LHCN-M2 (cell line): ENCODE measurements at regions not wholly inside any gene's neighbourhood (a gene's known extent, or its start where the extent isn't known, plus 50 kb on each side); places are given as distances from the start of the nearest gene placed in this dataset.
"Not testable (repeated sequence)": the region's sequence is repeated elsewhere in the genome, so short reads cannot be mapped to it uniquely, and the experiment has no call there.

ENCODE experiments used
- DNase-seq: peaks from one replicate; pipeline ENCODE4 v3.0.0-alpha.2; 2012; ENCODE audit warnings: low read depth

GRCh38 chr5:105931881-105932421 lies 1738.8 kb downstream of the EFNA5 start:
- peak; percentile 70 for DNase-seq

DNA sequence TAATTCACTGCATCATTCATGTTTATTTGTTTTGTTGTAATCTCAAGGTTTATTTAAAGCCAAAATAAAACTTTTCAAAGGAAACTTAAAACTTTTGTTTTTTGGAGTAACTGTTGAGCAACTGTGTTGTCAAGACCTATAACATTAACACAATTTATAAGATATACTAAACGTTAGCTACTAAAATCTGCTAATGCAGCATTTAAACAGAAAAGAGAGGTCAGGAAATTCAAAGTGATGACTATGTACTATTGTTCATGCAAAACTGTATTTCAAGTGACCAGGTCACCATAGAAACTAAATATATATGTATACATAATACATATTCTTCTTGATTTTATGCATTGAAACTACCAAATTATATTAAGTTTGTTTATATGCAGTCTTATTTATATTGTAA lies 1740.9 kb downstream of the EFNA5 start:
- no peak for DNase-seq

- peak; percentile 57 for DNase-seq
Measured at GRCh38 chr5:105924366-105924765, 1746.4 kb downstream of the EFNA5 start.

DNA sequence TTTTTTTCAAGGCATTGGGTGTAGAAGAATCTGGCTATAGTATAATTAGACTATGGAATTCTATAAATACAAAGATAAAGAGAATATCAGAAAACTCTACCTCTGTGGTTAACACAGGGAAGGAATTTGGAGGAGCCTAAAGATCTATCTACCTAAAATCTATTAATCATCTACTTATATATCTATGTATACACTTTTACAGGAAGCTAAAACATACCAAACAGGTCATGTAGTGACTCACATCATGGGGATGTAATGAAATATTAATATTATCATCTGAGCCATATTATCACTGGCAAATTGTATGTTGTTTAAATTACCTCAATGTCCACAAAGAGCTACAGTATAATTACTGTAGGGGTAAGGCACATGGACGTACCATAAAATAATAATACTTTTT lies 1748.2 kb downstream of the EFNA5 start:
- no peak for DNase-seq

- DNase-seq = no peak
Measured at GRCh38 chr5:105922080-105922479, 1748.7 kb downstream of the EFNA5 start.

- no peak for DNase-seq
Measured at GRCh38 chr5:105917189-105917588, 1753.5 kb downstream of the EFNA5 start.

- no peak for DNase-seq
Measured at GRCh38 chr5:105907016-105907415, 1763.7 kb downstream of the EFNA5 start.

DNA sequence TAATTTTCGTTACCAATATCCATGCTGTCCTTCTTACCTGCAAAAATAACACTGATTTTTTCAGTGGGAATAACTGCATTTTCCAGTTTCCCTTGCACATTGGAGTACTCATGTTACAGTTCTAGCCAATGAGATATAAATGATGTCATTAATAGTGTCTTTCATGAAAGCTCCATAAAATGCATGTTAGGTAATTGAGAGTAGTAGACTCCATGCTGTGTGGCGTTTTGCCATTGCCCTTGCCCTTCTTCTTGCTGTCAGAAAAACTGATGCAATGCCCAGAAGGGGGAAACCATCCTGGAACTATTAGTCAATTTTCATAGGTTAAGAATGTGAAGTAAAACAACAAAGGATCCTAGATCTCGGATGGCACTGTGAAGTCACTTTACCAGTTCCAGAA lies 1765.3 kb downstream of the EFNA5 start:
- no peak for DNase-seq

- DNase-seq = no peak
Measured at GRCh38 chr5:105903069-105903468, 1767.7 kb downstream of the EFNA5 start.

GRCh38 chr5:105899726-105900125 lies 1771.0 kb downstream of the EFNA5 start:
- no peak for DNase-seq

GRCh38 chr5:105898183-105898582 lies 1772.6 kb downstream of the EFNA5 start:
- no peak for DNase-seq

- no peak for DNase-seq
Measured at GRCh38 chr5:105885266-105885665, 1785.5 kb downstream of the EFNA5 start.

DNA sequence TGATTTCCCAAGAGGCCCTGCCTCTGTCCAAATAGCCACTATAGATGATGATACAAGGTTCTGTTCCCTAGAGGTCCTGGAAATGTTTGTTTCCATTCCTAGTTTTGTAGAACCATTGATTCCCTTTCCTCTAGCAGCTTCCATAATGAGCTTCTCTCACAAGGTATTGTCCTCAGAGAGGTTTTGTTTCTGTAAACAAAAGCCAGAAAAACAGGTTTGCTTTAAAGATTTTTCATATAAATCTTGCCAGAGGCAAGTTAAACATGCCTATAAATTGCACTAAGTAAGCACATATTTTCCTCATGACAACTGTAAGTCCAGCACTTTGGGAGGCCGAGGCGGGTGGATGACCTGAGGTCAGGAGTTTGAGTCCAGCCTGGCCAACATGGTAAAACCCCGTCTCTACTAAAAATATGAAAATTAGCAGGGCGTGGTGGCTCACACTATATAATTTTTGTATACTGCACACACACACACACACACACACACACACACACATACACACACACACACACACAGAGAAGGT lies 1787.7 kb downstream of the EFNA5 start:
- DNase-seq = no peak

GRCh38 chr5:105878402-105878801 lies 1792.3 kb downstream of the EFNA5 start:
- no peak for DNase-seq

DNA sequence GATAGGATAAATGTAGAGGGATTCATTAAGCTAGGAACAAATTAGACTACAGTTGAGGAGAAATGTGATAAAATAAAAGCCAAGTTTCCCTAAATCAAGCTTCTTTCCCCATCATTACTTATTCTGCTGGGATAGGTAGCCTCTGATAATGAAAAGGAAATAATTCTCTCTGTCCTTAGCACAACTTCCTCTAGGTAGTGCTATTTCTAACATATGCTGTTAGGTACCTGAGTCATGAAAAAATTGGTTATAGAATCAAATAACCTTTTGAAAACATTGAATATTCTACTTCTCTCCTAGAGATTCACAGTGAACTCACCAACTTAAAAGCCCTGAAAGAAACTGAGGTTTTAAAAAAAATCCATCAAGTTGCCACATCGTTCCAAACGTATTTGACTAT lies 1793.1 kb downstream of the EFNA5 start:
- DNase-seq = no peak

DNA sequence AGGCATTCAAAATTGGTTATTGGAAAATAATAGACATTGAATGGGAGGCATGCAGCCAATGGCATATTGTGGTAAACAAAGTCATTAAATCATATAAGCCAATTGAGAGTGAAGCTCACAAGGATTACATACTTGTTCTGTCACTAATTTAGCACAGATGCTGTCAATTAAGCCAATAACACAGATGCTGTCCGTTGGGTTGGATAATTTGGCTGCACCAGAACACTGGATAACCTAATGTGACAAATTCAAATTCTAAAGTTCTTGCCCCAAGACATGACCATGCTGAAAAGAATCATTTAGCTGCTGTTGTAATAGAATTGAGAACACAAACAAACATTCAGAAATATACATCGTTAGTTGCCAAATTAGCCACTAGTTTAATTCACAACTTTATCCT lies 1796.4 kb downstream of the EFNA5 start:
- no peak for DNase-seq

DNA sequence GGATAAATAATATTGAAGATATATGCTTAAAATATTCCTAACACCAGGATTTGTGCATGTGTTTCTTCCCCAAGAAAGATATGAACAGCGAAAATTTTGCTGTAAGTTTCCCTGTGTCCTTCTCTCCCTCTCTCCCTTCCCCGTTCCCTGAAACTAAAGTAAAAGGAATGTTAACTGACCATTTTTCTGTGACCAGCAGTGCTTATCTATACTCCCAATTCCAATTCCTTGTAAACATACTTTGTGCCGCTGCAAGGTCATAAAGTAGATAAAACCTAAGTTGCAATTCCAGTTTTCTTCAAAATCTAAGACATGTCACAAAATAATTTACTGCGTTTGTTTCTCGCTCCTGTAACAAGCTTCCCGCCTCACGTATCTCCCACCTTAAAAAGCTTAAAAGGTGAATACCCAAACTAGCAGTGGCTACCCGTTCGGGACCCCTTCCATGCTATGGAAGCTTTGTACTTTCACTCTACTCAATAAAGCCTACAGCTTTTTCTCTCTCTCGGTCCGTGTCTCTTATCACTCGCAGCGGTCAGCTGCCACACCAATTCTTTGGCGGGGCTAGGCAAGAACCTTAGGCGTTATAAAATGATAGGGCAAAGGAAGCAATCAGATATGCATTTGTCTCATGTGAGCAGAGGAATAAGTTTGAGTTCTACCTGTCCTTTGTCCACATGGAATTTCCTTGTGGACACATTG lies 1798.0 kb downstream of the EFNA5 start:
- no peak for DNase-seq

GRCh38 chr5:105868038-105868780 lies 1802.5 kb downstream of the EFNA5 start:
- DNase-seq = peak; percentile 62

DNA sequence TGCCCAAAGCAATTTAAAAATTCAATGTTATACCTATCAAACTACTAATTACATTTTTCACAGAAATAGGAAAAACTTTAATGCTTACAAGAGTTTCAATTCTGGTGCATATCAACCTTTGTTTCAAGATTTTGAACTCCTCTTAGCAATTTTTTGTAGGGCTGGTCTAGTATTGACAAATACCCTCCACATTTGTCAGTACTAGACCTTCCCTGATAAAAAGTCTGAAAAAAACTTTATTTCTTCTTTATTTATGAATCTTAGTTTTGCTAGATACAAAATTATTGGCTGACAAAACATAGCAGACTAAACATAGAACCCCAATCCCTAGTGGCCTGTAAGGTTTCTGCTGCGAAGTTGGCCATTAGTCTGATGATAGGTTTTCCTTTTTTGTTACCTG lies 1804.9 kb downstream of the EFNA5 start:
- no peak for DNase-seq

DNA sequence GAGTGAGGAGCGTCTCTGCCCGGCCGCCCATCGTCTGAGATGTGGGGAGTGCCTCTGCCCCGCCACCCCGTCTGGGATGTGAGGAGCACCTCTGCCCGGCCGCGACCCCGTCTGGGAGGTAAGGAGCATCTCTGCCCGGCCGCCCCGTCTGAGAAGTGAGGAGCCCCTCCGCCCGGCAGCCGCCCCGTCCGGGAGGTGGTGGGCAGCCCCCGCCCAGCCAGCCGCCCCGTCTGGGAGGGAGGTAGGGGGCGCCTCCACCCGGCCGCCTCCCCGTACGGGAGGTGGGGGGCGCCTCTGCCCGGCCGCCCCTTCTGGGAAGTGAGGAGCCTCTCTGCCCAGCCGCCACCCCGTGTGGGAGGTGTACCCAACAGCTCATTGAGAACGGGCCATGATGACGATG lies 1811.4 kb downstream of the EFNA5 start:
- DNase-seq = not testable (repeated sequence)

GRCh38 chr5:105849701-105850100 lies 1821.0 kb downstream of the EFNA5 start:
- peak; percentile 52 for DNase-seq

DNA sequence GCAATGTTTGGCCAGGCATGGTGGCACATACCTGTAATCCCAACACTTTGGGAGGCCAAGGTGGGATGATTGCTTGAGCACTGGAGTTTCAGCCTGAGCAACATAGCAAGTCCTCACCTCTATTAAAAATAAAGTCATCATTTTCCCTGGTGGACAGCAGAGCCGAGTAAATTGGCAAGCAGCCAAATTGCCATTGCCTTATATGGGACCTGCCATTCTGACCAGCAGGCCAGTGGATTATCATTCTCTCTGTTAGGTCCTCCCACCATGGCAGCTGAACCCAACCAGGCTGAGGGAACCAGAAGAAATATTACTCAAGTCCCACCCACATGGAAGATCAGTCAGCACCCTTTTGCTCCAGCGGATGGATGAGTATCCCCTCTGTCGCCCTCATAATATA lies 1829.9 kb downstream of the EFNA5 start:
- peak; percentile 18 for DNase-seq

DNA sequence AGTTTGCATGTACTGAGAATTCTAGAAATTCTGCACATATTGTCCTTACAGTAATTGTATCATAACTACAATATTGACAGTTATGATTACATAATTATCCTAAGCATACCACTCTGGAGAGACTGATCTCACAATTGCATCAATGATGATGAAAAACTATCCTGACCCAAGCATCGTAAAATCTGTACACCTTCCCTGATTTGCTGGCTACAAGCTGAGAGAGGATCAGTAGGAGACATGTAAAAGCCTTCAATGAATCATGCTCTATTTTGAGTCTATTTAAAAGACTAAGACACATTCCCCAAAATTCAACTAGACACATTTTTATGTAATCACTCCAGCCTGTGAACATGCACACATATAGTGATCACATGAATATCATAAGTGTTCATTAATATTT lies 1833.8 kb downstream of the EFNA5 start:
- DNase-seq = peak; percentile 25
